Endothelial cell of umbilical vein (primary cell): ENCODE measurements at regions not wholly inside any gene's neighbourhood (a gene's known extent, or its start where the extent isn't known, plus 50 kb on each side); places are given as distances from the start of the nearest gene placed in this dataset.

Source experiments
- FOS ChIP-seq: IDR thresholded peaks from 2 replicates; pipeline ENCODE4 v1.6.1; 2011; ENCODE audit warnings: mild to moderate bottlenecking, low read length, moderate library complexity, borderline replicate concordance; ENCODE audit not compliant: insufficient read depth
- MAX ChIP-seq: IDR thresholded peaks from 2 replicates; pipeline ENCODE4 v1.6.1; 2011; ENCODE audit not compliant: insufficient read depth, insufficient read length
- POLR2A ChIP-seq: IDR thresholded peaks from 2 replicates; pipeline ENCODE4 v1.6.1; 2012; ENCODE audit warnings: low read depth, mild to moderate bottlenecking, control low read depth, low read length
- POLR2AphosphoS5 ChIP-seq: IDR thresholded peaks from 2 replicates; pipeline ENCODE4 v1.6.1; 2012; ENCODE audit warnings: low read depth, mild to moderate bottlenecking, control low read depth, low read length, moderate library complexity; ENCODE audit not compliant: insufficient read depth
- TF ChIP-seq, protein P1 (sequence below), 2 donors: IDR thresholded peaks; 1 replicate in 1 of 2; 2 replicates in 1 of 2; pipeline ENCODE4 v1.5.1; 2011; ENCODE audit warnings: low read length in 2 of 2, mild to moderate bottlenecking in 2 of 2, moderate library complexity in 2 of 2, control low read depth in 1 of 2, inconsistent platforms in 1 of 2, low read depth in 1 of 2; ENCODE audit not compliant: insufficient read depth in 1 of 2; ENCODE audit errors: extremely low read depth in 1 of 2

DNA sequence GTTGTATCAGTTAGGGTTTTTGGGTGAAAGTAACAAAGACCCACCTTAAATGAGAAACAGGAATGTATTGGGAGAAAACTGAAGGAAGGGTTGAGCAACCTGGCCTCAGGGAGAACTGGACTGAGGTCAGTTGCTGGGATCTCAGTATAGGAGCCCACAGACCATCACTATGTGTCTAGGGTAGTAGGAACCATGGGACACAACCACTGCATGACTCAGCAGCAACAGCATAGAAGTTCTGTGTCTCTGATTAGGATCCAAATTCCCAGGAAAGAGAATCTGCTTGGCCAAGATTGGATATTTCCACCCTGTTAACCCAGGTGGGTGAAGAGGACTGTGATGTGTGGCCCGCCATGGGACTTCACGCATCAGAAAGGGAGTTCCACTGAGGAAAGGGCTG lies 102.2 kb upstream of the RAB3GAP2 start:
- TF ChIP-seq, protein P1, sequence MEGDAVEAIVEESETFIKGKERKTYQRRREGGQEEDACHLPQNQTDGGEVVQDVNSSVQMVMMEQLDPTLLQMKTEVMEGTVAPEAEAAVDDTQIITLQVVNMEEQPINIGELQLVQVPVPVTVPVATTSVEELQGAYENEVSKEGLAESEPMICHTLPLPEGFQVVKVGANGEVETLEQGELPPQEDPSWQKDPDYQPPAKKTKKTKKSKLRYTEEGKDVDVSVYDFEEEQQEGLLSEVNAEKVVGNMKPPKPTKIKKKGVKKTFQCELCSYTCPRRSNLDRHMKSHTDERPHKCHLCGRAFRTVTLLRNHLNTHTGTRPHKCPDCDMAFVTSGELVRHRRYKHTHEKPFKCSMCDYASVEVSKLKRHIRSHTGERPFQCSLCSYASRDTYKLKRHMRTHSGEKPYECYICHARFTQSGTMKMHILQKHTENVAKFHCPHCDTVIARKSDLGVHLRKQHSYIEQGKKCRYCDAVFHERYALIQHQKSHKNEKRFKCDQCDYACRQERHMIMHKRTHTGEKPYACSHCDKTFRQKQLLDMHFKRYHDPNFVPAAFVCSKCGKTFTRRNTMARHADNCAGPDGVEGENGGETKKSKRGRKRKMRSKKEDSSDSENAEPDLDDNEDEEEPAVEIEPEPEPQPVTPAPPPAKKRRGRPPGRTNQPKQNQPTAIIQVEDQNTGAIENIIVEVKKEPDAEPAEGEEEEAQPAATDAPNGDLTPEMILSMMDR (IDR thresholded peaks at IDR 0.05; ENCODE audit: extremely low read depth in 1 of 2, insufficient read depth in 1 of 2, low read depth in 1 of 2, low read length in 2 of 2): no peak
- TF ChIP-seq POLR2A (no peak), FOS (no peak), POLR2AphosphoS5 (no peak), MAX (no peak)
